ENCODE measurements at regions not wholly inside any gene's neighbourhood (a gene's known extent, or its start where the extent isn't known, plus 50 kb on each side); places are given as distances from the start of the nearest gene placed in this dataset.
A peak's percentile ranks its signal among the peaks of the same experiment; 100 is the strongest.

DNA sequence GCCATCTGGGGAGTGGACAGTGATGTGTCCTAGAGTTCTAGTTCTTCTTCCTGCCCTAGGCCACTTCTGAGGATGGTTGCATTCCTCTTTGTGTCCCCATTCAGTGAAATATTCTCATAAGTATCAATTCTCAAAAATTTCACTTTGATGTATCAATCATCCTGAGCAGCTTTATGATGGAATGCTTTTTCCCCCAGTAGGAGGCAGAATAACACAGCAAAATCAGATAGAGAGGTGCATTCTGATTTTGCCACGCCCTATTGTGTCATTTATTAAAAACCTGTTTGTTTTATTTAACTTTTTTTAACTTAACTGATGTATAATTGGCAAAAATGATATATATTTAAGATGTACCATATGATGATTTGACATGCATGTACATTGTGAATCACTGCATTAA lies 656.0 kb upstream of the GRM7 start:
- no peak for TF ChIP-seq SMC3 (IDR thresholded peaks at IDR 0.05)
- no peak for TF ChIP-seq POLR2A (IDR thresholded peaks at IDR 0.05; ENCODE audit: low read length)
- TF ChIP-seq, protein P1, sequence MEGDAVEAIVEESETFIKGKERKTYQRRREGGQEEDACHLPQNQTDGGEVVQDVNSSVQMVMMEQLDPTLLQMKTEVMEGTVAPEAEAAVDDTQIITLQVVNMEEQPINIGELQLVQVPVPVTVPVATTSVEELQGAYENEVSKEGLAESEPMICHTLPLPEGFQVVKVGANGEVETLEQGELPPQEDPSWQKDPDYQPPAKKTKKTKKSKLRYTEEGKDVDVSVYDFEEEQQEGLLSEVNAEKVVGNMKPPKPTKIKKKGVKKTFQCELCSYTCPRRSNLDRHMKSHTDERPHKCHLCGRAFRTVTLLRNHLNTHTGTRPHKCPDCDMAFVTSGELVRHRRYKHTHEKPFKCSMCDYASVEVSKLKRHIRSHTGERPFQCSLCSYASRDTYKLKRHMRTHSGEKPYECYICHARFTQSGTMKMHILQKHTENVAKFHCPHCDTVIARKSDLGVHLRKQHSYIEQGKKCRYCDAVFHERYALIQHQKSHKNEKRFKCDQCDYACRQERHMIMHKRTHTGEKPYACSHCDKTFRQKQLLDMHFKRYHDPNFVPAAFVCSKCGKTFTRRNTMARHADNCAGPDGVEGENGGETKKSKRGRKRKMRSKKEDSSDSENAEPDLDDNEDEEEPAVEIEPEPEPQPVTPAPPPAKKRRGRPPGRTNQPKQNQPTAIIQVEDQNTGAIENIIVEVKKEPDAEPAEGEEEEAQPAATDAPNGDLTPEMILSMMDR (IDR thresholded peaks at IDR 0.05), result no peak
- no peak for TF ChIP-seq CBX2 (IDR thresholded peaks at IDR 0.05; ENCODE audit: borderline replicate concordance, low read depth)
- no peak for TF ChIP-seq HDAC2 (IDR thresholded peaks at IDR 0.05)
- no peak for TF ChIP-seq ZSCAN20 (CRISPR knock-in tag; IDR thresholded peaks at IDR 0.05)
- TF ChIP-seq, protein P2, sequence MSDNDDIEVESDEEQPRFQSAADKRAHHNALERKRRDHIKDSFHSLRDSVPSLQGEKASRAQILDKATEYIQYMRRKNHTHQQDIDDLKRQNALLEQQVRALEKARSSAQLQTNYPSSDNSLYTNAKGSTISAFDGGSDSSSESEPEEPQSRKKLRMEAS (IDR thresholded peaks at IDR 0.05), result no peak
- TF ChIP-seq NR3C1 (IDR thresholded peaks at IDR 0.05), result no peak
- peak in 1 of 2 experiments; percentile 15; a peak in 1 of 5 replicates for TF ChIP-seq RAD21 (conservative IDR thresholded peaks at IDR 0.05 in 1 of 2, IDR thresholded peaks at IDR 0.05 in 1 of 2)
- TF ChIP-seq MYC (IDR thresholded peaks at IDR 0.05; ENCODE audit: borderline replicate concordance, low read length), result no peak
- no peak for TF ChIP-seq CHD2 (IDR thresholded peaks at IDR 0.05; ENCODE audit: low read length, partially characterized antibody)
- no peak for TF ChIP-seq EP300 (IDR thresholded peaks at IDR 0.05)

Measured in A549 (cell line).